ENCODE measurements at regions not wholly inside any gene's neighbourhood (a gene's known extent, or its start where the extent isn't known, plus 50 kb on each side); places are given as distances from the start of the nearest gene placed in this dataset.

GRCh38 chr11:100584201-100584985 is 102.7 kb upstream of the ARHGAP42 start:
- TF ChIP-seq CTCF (conservative IDR thresholded peaks at IDR 0.05 in 1 of 2, IDR thresholded peaks at IDR 0.05 in 1 of 2; ENCODE audit: low read depth in 1 of 2, low read length in 2 of 2) (no peak), EZH2 (IDR thresholded peaks at IDR 0.05; ENCODE audit: low read length, missing control alignments) (no peak)
